Ovary (tissue), 7 donors: ENCODE measurements at regions not wholly inside any gene's neighbourhood (a gene's known extent, or its start where the extent isn't known, plus 50 kb on each side); places are given as distances from the start of the nearest gene placed in this dataset.

Experiments
- DNase-seq, 5 donors: peaks; one replicate each; pipeline ENCODE4 v3.0.0-alpha.2; 2019 to 2020
- H3K27ac ChIP-seq, 2 donors: fragments of 200-600 bp; one replicate each; pipeline versions ENCODE4 v1.5.1 to v1.8.0; 2019 to 2022
- H3K27me3 ChIP-seq: fragments of 200-600 bp; one replicate; pipeline ENCODE4 v1.8.0; 2022
- H3K36me3 ChIP-seq: fragments of 200-600 bp; sonication (generic); one replicate; pipeline ENCODE4 v1.5.1; 2019
- H3K4me1 ChIP-seq: one replicate; pipeline ENCODE4 v1.8.1; 2013; ENCODE audit warnings: mild to moderate bottlenecking, moderate library complexity; ENCODE audit not compliant: insufficient read depth
- H3K4me3 ChIP-seq: fragments of 200-600 bp; sonication (generic); one replicate; pipeline ENCODE4 v1.5.1; 2017
- H3K9me3 ChIP-seq, 2 donors: fragments of 200-600 bp in 1 of 2; sonication (generic) in 1 of 2; one replicate each; pipeline versions ENCODE4 v1.5.1 to v1.8.1; 2013 to 2019; ENCODE audit warnings: mild to moderate bottlenecking in 1 of 2, moderate library complexity in 1 of 2
- EP300 ChIP-seq: sonication (generic); formaldehyde crosslinking; IDR thresholded peaks from one replicate; pipeline ENCODE4 v1.6.1; 2017; ENCODE audit warnings: antibody characterized with exemption
- POLR2A ChIP-seq: fragments of 450-650 bp; IDR thresholded peaks from one replicate; pipeline ENCODE4 v1.6.1; 2017; ENCODE audit warnings: antibody characterized with exemption, mild to moderate bottlenecking, moderate library complexity
- WGBS, 3 donors: extraction: QIAGEN DNeasy Blood & Tissue Kit in 1 of 3; methylation state at CpG; one replicate each; pipeline versions ENCODE4 v1.1.5 to v1.1.7; 2013 to 2017; 5-methylcytosine and 5-hydroxymethylcytosine counted together
- intact Hi-C, 4 donors: fragments of 100-400 bp; cut with DNase I; formaldehyde crosslinking; loops; one replicate each; pipeline versions ENCODE4 v1.11.0 to v1.15.1; 2022 to 2023
- TF ChIP-seq, protein P1 (sequence below), 3 donors: fragments of 450-650 bp in 2 of 3; fragments of 200-600 bp in 1 of 3; IDR thresholded peaks; one replicate each; pipeline versions ENCODE4 v1.5.1 to v1.8.0; 2016 to 2022; ENCODE audit warnings: antibody characterized with exemption in 3 of 3, mild to moderate bottlenecking in 1 of 3
- donor health status: DM: no; HTN: no; CAD: no; lungs with moderate emphysema.
- donor health status: DM: no; HTN: no; CAD: no.
- donor health status: Bipolar disorder and iron deficiency.
- donor health status: DM: no; HTN: no; CAD: no.
- donor health status: DM: yes; HTN: yes; CAD: no.

DNA sequence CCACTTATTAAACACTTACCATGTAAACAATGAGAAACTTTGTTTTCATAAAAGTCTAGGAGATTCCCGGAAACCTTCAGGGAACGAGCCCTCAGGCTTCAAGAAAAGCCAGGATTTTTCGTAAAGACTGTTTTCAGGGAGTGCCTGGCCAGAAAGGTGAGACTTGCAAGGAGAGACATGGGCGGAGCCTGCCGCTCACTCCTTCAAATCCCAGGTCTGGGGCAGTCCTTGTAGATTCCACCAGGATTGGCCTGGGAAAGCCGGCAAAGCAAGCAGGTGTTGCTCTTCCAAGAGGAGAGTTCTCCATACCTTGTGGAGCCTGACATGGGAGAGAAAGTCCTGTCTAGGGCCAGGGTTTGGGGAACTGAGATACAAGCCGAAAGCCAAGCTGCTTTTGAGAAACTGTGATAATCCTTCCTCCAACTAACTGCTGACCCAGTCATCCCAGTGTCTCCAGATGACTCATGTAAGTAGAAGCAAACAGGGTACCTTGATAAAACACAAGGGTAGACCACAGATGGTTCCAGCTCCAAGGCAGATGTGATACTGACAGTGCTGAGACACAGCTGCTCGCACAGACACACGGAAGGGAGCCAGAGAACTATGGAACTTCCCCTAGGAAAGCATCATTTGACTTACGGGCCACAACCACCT lies 69.4 kb upstream of the NAA20 start:
- no peak for DNase-seq
- H3K27me3 ChIP-seq, result no peaks in the 10 kb centered on the region
- H3K4me1 ChIP-seq, result no peaks in the 10 kb centered on the region
- TF ChIP-seq, protein P1, sequence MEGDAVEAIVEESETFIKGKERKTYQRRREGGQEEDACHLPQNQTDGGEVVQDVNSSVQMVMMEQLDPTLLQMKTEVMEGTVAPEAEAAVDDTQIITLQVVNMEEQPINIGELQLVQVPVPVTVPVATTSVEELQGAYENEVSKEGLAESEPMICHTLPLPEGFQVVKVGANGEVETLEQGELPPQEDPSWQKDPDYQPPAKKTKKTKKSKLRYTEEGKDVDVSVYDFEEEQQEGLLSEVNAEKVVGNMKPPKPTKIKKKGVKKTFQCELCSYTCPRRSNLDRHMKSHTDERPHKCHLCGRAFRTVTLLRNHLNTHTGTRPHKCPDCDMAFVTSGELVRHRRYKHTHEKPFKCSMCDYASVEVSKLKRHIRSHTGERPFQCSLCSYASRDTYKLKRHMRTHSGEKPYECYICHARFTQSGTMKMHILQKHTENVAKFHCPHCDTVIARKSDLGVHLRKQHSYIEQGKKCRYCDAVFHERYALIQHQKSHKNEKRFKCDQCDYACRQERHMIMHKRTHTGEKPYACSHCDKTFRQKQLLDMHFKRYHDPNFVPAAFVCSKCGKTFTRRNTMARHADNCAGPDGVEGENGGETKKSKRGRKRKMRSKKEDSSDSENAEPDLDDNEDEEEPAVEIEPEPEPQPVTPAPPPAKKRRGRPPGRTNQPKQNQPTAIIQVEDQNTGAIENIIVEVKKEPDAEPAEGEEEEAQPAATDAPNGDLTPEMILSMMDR (IDR thresholded peaks at IDR 0.05), result no peak
- no peak for TF ChIP-seq EP300
- TF ChIP-seq POLR2A, result no peak
- no peak overlapping the region for H3K27ac ChIP-seq
- no peaks in the 10 kb centered on the region for H3K36me3 ChIP-seq
- 69 to 74% (median 70%) methylated on average over 10 of the region's 10 CpGs for WGBS, 3 donors
- no peak overlapping the region for H3K4me3 ChIP-seq
- intact Hi-C loops, result no loop called here
- H3K9me3 ChIP-seq, result no peaks in the 10 kb centered on the region

- WGBS, 3 donors, result 83 to 91% (median 86%) methylated on average over 10 of the region's 10 CpGs
- H3K36me3 ChIP-seq, result no peaks in the 10 kb centered on the region
- TF ChIP-seq EP300 (no peak), POLR2A (no peak)
- TF ChIP-seq, protein P1 (IDR thresholded peaks at IDR 0.05), result no peak
- no peak for DNase-seq
- H3K9me3 ChIP-seq, result no peaks in the 10 kb centered on the region
- no peak overlapping the region for H3K27ac ChIP-seq
- no peak overlapping the region for H3K4me3 ChIP-seq
- intact Hi-C loops, result no loop called here
- no peaks in the 10 kb centered on the region for H3K27me3 ChIP-seq
- H3K4me1 ChIP-seq, result no peaks in the 10 kb centered on the region
These were observed 67.8 kb upstream of the NAA20 start for GRCh38 chr20:19949195-19949867.

DNA sequence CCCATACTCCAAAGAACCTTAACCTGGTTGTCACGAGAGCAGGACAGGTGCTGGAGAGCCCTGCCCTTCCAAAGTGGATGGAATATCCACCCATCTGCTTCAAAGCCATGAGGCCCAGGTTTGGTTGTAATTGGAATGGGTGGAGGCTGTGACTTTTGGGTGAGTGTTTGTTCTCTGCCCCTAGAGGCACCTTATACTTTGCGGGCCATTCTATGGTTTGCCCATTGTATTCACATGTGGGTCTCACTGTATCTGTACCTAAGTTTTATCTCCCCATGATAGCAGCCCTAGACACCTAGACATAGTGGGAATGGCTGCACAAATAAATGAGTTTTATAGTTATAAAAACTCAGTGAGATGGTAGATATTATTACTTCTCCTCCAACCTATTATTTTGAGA lies 67.1 kb upstream of the NAA20 start:
- Histone ChIP-seq H3K9me3 (no peaks in the 10 kb centered on the region), H3K4me1 (no peaks in the 10 kb centered on the region), H3K27me3 (no peaks in the 10 kb centered on the region), H3K36me3 (no peaks in the 10 kb centered on the region), H3K4me3 (no peak overlapping the region), H3K27ac (no peak overlapping the region)
- 94 to 100% (median 96%) methylated on average over 2 of the region's 2 CpGs for WGBS, 3 donors
- no peak for DNase-seq
- TF ChIP-seq, protein P1 (IDR thresholded peaks at IDR 0.05), result no peak
- TF ChIP-seq EP300, result no peak
- TF ChIP-seq POLR2A, result no peak
- intact Hi-C loops, result no loop called here

GRCh38 chr20:19952392-19952791 lies 64.8 kb upstream of the NAA20 start:
- Histone ChIP-seq H3K36me3 (no peaks in the 10 kb centered on the region), H3K4me1 (no peaks in the 10 kb centered on the region), H3K9me3 (no peaks in the 10 kb centered on the region), H3K27ac (no peak overlapping the region), H3K27me3 (no peaks in the 10 kb centered on the region), H3K4me3 (no peak overlapping the region)
- intact Hi-C loops, result no loop called here
- TF ChIP-seq, protein P1 (IDR thresholded peaks at IDR 0.05), result no peak
- TF ChIP-seq EP300 (no peak), POLR2A (no peak)
- no peak for DNase-seq
- 88 to 94% (median 91%) methylated on average over 3 of the region's 3 CpGs for whole genome bisulfite sequencing, 3 donors
